CD4-positive, alpha-beta T cell treated with Interleukin-4 for 4 hours (primary cell): ENCODE measurements at regions not wholly inside any gene's neighbourhood (a gene's known extent, or its start where the extent isn't known, plus 50 kb on each side); places are given as distances from the start of the nearest gene placed in this dataset.

Experiments used
- DNase-seq: peaks from one replicate; pipeline ENCODE4 v3.0.0-alpha.2; 2020

DNA sequence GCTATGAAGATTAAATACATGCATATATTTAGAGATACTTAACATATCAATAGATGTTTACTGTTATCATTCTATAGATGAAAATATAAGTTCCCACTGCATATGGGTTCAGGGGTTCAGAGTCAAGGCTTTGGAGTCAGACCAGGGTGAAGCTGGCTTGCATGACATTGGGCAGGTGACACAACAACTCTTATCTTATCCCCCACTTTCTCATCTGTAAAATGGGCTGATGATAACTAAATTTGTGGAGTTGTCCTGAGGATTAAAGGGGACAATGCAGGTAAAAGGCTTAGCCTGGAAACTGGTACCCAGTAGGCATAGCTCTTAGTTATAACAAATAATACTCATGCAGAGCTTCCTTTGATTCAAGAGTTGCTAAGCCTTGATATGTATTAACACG, 72.6 kb upstream of the BRINP1 start:
- DNase-seq: no peak

DNA sequence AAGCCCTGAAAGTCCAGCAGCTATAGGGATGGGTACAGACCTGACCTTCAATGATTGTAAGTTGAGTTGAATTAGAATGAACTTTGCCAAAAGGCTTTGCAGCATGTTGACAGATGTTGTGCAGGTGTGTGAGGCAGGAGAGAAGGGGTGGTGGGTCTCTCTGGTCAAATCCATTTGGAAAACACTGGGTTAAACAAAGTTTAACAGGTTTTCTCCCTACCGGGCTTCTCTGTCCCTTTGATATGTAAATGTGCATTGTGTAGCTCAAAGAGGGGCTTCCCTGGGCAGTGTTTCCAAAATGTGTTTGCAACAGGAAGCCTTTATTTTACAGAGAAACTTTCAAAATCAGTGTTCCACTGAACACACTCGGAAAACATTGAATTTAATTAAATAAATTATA, 72.1 kb upstream of the BRINP1 start:
- DNase-seq: no peak

DNA sequence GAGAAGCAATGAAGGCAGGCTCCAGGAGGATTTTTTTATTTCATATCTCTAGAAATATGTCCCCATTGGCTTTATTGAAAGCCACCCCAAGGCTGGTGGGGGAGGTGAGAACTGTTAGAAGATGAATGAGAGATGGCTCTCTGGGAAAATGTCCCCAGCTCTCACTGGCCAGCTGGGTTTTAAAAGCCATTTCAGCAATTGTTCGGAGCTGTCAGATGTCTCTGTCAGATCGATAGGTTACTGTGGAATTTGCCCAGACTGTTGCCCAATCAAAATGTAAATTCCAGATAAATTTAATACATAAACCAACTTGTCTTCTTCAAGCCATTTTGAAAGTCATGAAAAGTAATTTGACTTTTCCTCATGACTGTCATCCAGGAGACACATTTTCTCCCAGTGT, 67.0 kb upstream of the BRINP1 start:
- DNase-seq: no peak

DNA sequence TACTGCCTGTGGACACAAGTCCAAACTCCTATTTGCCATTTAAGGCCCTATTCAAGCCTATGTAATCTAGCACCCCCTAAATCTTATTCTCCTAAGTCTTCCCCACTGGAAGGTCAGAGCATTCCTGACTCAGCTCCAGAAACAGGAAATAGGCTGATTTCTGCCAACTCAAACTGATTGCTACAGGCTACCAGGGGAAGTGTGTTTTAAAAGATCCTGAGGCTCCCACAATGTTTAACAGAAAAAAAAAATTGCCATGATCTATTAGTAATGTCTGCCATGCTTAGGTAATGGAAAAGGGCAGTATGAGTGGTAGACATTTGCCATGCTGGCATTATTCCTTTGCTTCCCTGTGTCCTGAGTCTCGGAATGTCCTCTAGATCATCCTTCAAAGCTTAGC, 65.8 kb upstream of the BRINP1 start:
- no peak for DNase-seq

DNA sequence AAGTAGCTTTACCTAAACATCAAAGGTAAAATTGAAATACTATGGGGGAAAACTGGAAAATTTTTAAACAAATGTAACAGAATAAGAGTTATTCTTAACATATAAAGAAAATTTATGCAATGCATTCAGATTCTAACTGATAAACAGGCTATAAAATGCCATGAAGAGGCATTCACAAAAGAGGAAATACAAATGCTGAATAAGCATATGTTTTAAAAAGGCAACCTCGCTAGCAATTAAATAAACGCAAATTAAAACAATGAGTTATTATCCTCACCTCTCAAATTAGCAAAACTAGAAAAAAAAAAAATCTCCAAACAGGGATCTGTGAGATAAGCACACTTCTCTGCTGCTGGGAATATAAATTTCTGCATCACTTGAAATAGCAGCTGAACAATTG, 63.2 kb upstream of the BRINP1 start:
- no peak for DNase-seq

DNA sequence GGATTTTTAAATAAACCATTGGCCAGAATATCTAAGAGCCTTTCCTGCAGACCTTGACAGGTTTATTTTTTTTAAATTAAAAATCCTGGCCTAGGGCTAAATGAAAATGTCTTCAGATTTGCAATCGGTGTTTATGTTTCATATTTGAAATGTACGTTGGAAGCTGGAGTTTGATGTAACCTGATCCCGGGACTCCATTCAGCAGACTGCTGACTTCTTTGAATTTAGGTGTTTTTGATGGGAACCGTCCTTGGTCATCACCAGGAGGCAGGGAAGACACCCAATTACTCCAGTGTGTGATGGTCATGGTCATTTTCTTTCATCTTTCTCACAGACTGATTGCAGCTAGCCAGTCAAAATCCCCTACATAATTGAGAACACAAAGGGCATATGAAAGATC, 60.1 kb upstream of the BRINP1 start:
- DNase-seq: no peak

DNA sequence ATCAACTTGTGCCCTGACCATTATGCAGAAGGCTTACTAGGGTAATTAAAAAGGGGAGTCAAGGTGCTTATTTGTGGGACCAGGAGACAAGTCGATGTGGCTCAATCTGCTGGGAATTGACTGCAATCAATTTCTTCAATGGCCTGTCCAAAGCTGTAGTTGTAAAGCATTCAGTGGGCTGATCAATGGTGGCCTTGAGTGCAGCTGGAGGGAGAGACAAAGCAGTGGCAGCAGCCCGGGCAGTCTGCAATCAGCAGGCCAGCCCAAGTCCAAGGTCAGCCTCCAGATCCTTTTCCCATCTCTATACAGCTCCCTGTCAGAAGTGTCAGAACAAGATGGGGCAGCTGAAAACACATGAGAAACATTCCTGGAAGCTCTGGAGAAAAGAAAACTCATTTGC, 51.0 kb upstream of the BRINP1 start:
- DNase-seq: no peak
